Body of pancreas (tissue), 4 donors: ENCODE measurements at regions not wholly inside any gene's neighbourhood (a gene's known extent, or its start where the extent isn't known, plus 50 kb on each side); places are given as distances from the start of the nearest gene placed in this dataset.

Experiments used
- ATAC-seq: fragments of 150-250 bp; one replicate; pipeline ENCODE4 v1.9.1; 2016
- DNase-seq, 4 donors: peaks; one replicate each; pipeline ENCODE4 v3.0.0-alpha.2; 2019
- H3K27ac ChIP-seq, 4 donors: fragments of 200-600 bp; sonication (generic); 1 replicate in 3 of 4; 2 replicates in 1 of 4; pipeline versions ENCODE4 v1.5.1 to v1.6.1; 2016 to 2019; ENCODE audit warnings: mild to moderate bottlenecking in 1 of 4, mixed read lengths in 1 of 4, moderate library complexity in 1 of 4
- H3K27me3 ChIP-seq, 2 donors: fragments of 200-600 bp; sonication (generic); one replicate each; pipeline ENCODE4 v1.6.0; 2016; ENCODE audit warnings: mild to moderate bottlenecking in 1 of 2
- H3K36me3 ChIP-seq, 2 donors: fragments of 200-600 bp; sonication (generic); replicated peaks in 1 of 2; 2 replicates each; pipeline ENCODE4 v1.5.1; 2016; ENCODE audit warnings: low read depth in 2 of 2; ENCODE audit not compliant: insufficient read depth in 1 of 2
- H3K4me1 ChIP-seq: fragments of 200-600 bp; sonication (generic); one replicate; pipeline ENCODE4 v1.6.0; 2016
- H3K4me3 ChIP-seq, 2 donors: fragments of 200-600 bp; sonication (generic); 1 replicate in 1 of 2; 2 replicates in 1 of 2; pipeline ENCODE4 v1.5.1; 2016 to 2019
- H3K9me3 ChIP-seq, 3 donors: fragments of 200-600 bp; sonication (generic); 1 replicate in 2 of 3; 2 replicates in 1 of 3; pipeline ENCODE4 v1.5.1; 2016
- CTCF ChIP-seq, 7 experiments: fragments of 450-650 bp in 4 of 7; fragments of 200-600 bp in 3 of 7; sonication (generic) in 3 of 7; IDR thresholded peaks; one replicate each; pipeline ENCODE4 v1.5.1; 2016 to 2019; ENCODE audit warnings: antibody characterized with exemption in 7 of 7
- POLR2A ChIP-seq, 3 donors: fragments of 450-650 bp; IDR thresholded peaks; one replicate each; pipeline ENCODE4 v1.6.1; 2016; ENCODE audit warnings: antibody characterized with exemption in 3 of 3, mild to moderate bottlenecking in 2 of 3
- WGBS, 2 donors: methylation state at CpG; one replicate each; pipeline ENCODE4 v1.1.5; 2017; 5-methylcytosine and 5-hydroxymethylcytosine counted together
- intact Hi-C: fragments of 100-400 bp; cut with DNase I; formaldehyde crosslinking; loops from one replicate; pipeline ENCODE4 v1.15.1; 2023

GRCh38 chr1:234915924-234916675, 212.5 kb downstream of the TOMM20 start:
- peak overlapping the region; percentile 26 to 78 (median 58) for H3K27ac ChIP-seq
- no peaks in the 10 kb centered on the region for H3K9me3 ChIP-seq
- 45% methylated on average over 16 of the region's 16 CpGs for WGBS, 2 donors
- H3K36me3 ChIP-seq: no peaks in the 10 kb centered on the region
- H3K4me3 ChIP-seq: no peak overlapping the region
- TF ChIP-seq POLR2A (IDR thresholded peaks at IDR 0.05) (no peak), CTCF (IDR thresholded peaks at IDR 0.05) (no peak)
- intact Hi-C loops: no loop called here
- peak; percentile 28 for ATAC-seq
- DNase-seq: peak in 3 of 4 donors; percentile 50 to 73 (median 61)
- peaks cover 71% of the 10 kb centered on the region for H3K4me1 ChIP-seq
- no peaks in the 10 kb centered on the region for H3K27me3 ChIP-seq

- Histone ChIP-seq H3K27me3 (no peaks in the 10 kb centered on the region), H3K9me3 (no peaks in the 10 kb centered on the region), H3K27ac (no peak overlapping the region), H3K36me3 (no peaks in the 10 kb centered on the region), H3K4me3 (no peak overlapping the region), H3K4me1 (peaks cover 57% of the 10 kb centered on the region)
- TF ChIP-seq CTCF (IDR thresholded peaks at IDR 0.05) (no peak), POLR2A (IDR thresholded peaks at IDR 0.05) (no peak)
- DNase-seq (peak in 1 of 4 donors; percentile 7), ATAC-seq (no peak)
- intact Hi-C loops: no loop called here
- 94 to 95% methylated on average over 11 to 12 of the region's 12 CpGs for WGBS, 2 donors
These were observed 213.9 kb downstream of the TOMM20 start for GRCh38 chr1:234914606-234915290.

- DNase-seq: no peak
- intact Hi-C loops: no loop called here
- H3K27ac ChIP-seq: peak overlapping the region in 2 of 4 donors; percentile 35 to 46
These were observed 214.9 kb downstream of the TOMM20 start for GRCh38 chr1:234913771-234914170.

GRCh38 chr1:234913278-234913649, 215.4 kb downstream of the TOMM20 start:
- 49 to 52% methylated on average over 8 of the region's 8 CpGs for WGBS, 2 donors
- TF ChIP-seq POLR2A (IDR thresholded peaks at IDR 0.05): no peak
- TF ChIP-seq CTCF (IDR thresholded peaks at IDR 0.05): no peak
- intact Hi-C loops: no loop called here
- H3K9me3 ChIP-seq: no peaks in the 10 kb centered on the region
- DNase-seq (no peak), ATAC-seq (no peak)
- no peaks in the 10 kb centered on the region for H3K36me3 ChIP-seq
- H3K27ac ChIP-seq: peak overlapping the region in 3 of 4 donors; percentile 35 to 68 (median 46)
- peaks cover 51% of the 10 kb centered on the region for H3K4me1 ChIP-seq
- H3K27me3 ChIP-seq: no peaks in the 10 kb centered on the region
- no peak overlapping the region for H3K4me3 ChIP-seq

More at GRCh38 chr1:234913771-234914170, 214.9 kb downstream of the TOMM20 start:
- TF ChIP-seq CTCF (IDR thresholded peaks at IDR 0.05) (no peak), POLR2A (IDR thresholded peaks at IDR 0.05) (no peak)
- no peaks in the 10 kb centered on the region for H3K36me3 ChIP-seq
- ATAC-seq: no peak
- no peaks in the 10 kb centered on the region for H3K27me3 ChIP-seq
- no peak overlapping the region for H3K4me3 ChIP-seq
- no peaks in the 10 kb centered on the region for H3K9me3 ChIP-seq
- WGBS, 2 donors: 89 to 91% methylated on average over 10 to 11 of the region's 11 CpGs
- peaks cover 51% of the 10 kb centered on the region for H3K4me1 ChIP-seq
